Neural crest cell (in vitro differentiated cells): ENCODE measurements at regions not wholly inside any gene's neighbourhood (a gene's known extent, or its start where the extent isn't known, plus 50 kb on each side); places are given as distances from the start of the nearest gene placed in this dataset.

Experiments used
- DNase-seq: peaks from one replicate; pipeline ENCODE4 v3.0.0; 2021; ENCODE audit warnings: low read depth, mixed read lengths, low spot score
- H3K27ac Mint-ChIP-seq: one replicate; pipeline ENCODE4 v1.8.0; 2021; ENCODE audit warnings: mild to moderate bottlenecking, mixed read lengths; ENCODE audit not compliant: unreplicated experiment
- H3K27me3 Mint-ChIP-seq: 2 replicates; pipeline ENCODE4 v1.8.0; 2021; ENCODE audit warnings: low read depth, mild to moderate bottlenecking, mixed read lengths
- H3K36me3 Mint-ChIP-seq: 2 replicates; pipeline ENCODE4 v1.8.0; 2021; ENCODE audit warnings: low read depth, mild to moderate bottlenecking, mixed read lengths
- H3K4me1 Mint-ChIP-seq: 2 replicates; pipeline ENCODE4 v1.8.0; 2021; ENCODE audit warnings: mixed read lengths
- H3K4me3 Mint-ChIP-seq: one replicate; pipeline ENCODE4 v1.8.0; 2021; ENCODE audit warnings: mild to moderate bottlenecking, mixed read lengths
- H3K9me3 Mint-ChIP-seq: 2 replicates; pipeline ENCODE4 v1.8.0; 2021; ENCODE audit warnings: mixed read lengths
- CTCF ChIP-seq: fragments of 200-600 bp; sonication (generic); conservative IDR thresholded peaks from 2 replicates; pipeline ENCODE4 v1.5.0; 2021; ENCODE audit warnings: antibody characterized with exemption, mild to moderate bottlenecking

- peaks cover 36% of the 10 kb centered on the region for H3K4me1 Mint-ChIP-seq
- H3K36me3 Mint-ChIP-seq = no peaks in the 10 kb centered on the region
- no peak for DNase-seq
- no peak overlapping the region for H3K27ac Mint-ChIP-seq
- no peak for TF ChIP-seq CTCF
- H3K27me3 Mint-ChIP-seq = no peaks in the 10 kb centered on the region
- no peak overlapping the region for H3K4me3 Mint-ChIP-seq
- no peaks in the 10 kb centered on the region for H3K9me3 Mint-ChIP-seq
Observed at GRCh38 chr6:145143379-145143778, 591.9 kb downstream of the EPM2A start.

- Mint-ChIP-seq H3K4me3 (no peak overlapping the region), H3K36me3 (no peaks in the 10 kb centered on the region), H3K9me3 (no peaks in the 10 kb centered on the region), H3K27ac (no peak overlapping the region), H3K27me3 (no peaks in the 10 kb centered on the region), H3K4me1 (peaks cover 26% of the 10 kb centered on the region)
- TF ChIP-seq CTCF = no peak
- DNase-seq = no peak
Observed at GRCh38 chr6:145147559-145147958, 587.8 kb downstream of the EPM2A start.

GRCh38 chr6:145147981-145148749, 587.2 kb downstream of the EPM2A start:
- Mint-ChIP-seq H3K27ac (no peak overlapping the region), H3K4me1 (peaks cover 26% of the 10 kb centered on the region), H3K27me3 (no peaks in the 10 kb centered on the region), H3K4me3 (no peak overlapping the region), H3K36me3 (no peaks in the 10 kb centered on the region), H3K9me3 (no peaks in the 10 kb centered on the region)
- no peak for TF ChIP-seq CTCF
- DNase-seq = no peak

- Mint-ChIP-seq H3K4me3 (no peak overlapping the region), H3K4me1 (peaks cover 26% of the 10 kb centered on the region), H3K36me3 (no peaks in the 10 kb centered on the region), H3K27me3 (no peaks in the 10 kb centered on the region), H3K27ac (no peak overlapping the region), H3K9me3 (no peaks in the 10 kb centered on the region)
- no peak for DNase-seq
- no peak for TF ChIP-seq CTCF
Observed at GRCh38 chr6:145148776-145149175, 586.5 kb downstream of the EPM2A start.

- no peak for TF ChIP-seq CTCF
- DNase-seq = no peak
- H3K27me3 Mint-ChIP-seq = no peaks in the 10 kb centered on the region
- no peaks in the 10 kb centered on the region for H3K36me3 Mint-ChIP-seq
- no peaks in the 10 kb centered on the region for H3K9me3 Mint-ChIP-seq
- H3K4me1 Mint-ChIP-seq = peaks cover 26% of the 10 kb centered on the region
- H3K27ac Mint-ChIP-seq = peak overlapping the region; percentile 29
- H3K4me3 Mint-ChIP-seq = no peak overlapping the region
Observed at GRCh38 chr6:145151624-145152023, 583.7 kb downstream of the EPM2A start.
